ENCODE measurements at regions not wholly inside any gene's neighbourhood (a gene's known extent, or its start where the extent isn't known, plus 50 kb on each side); places are given as distances from the start of the nearest gene placed in this dataset.

- POLR2A ChIA-PET = no interaction called here
- CTCF ChIA-PET = no interaction called here
- no peak for TF ChIP-seq CTCF (IDR thresholded peaks at IDR 0.05; ENCODE audit: control extremely low read depth, extremely low read depth, low read depth, missing control alignments)
- no peak for DNase-seq (ENCODE audit: extremely low spot score)
These were observed 234.0 kb upstream of the GRAMD2B start for GRCh38 chr5:126189231-126189630.

GRCh38 chr5:126189862-126190261 lies 233.3 kb upstream of the GRAMD2B start:
- TF ChIP-seq CTCF (IDR thresholded peaks at IDR 0.05; ENCODE audit: control extremely low read depth, extremely low read depth, low read depth, missing control alignments) = no peak
- POLR2A ChIA-PET = no interaction called here
- DNase-seq (ENCODE audit: extremely low spot score) = no peak
- CTCF ChIA-PET = interaction anchor here (1.1 to 1.5 kb wide), 2 partner anchors 9 to 18 kb away, joined by 3 to 5 read pairs; no protein-coding TSS in a partner anchor

- POLR2A ChIA-PET = no interaction called here
- CTCF ChIA-PET = interaction anchor here (1.4 kb wide), 1 partner anchor 14 kb away, joined by 3 read pairs; no protein-coding TSS in a partner anchor
- no peak for TF ChIP-seq CTCF (IDR thresholded peaks at IDR 0.05; ENCODE audit: control extremely low read depth, extremely low read depth, low read depth, missing control alignments)
- DNase-seq (ENCODE audit: extremely low spot score) = no peak
These were observed 231.0 kb upstream of the GRAMD2B start for GRCh38 chr5:126192226-126192625.

GRCh38 chr5:126195410-126196100 lies 227.7 kb upstream of the GRAMD2B start:
- no peak for TF ChIP-seq CTCF (IDR thresholded peaks at IDR 0.05; ENCODE audit: control extremely low read depth, extremely low read depth, low read depth, missing control alignments)
- ChIA-PET POLR2A (no interaction called here), CTCF (interaction anchor here (0.7 kb wide), 1 partner anchor 10 kb away, joined by 3 read pairs; no protein-coding TSS in a partner anchor)
- no peak for DNase-seq (ENCODE audit: extremely low spot score)

- POLR2A ChIA-PET = no interaction called here
- no peak for TF ChIP-seq CTCF (IDR thresholded peaks at IDR 0.05; ENCODE audit: control extremely low read depth, extremely low read depth, low read depth, missing control alignments)
- CTCF ChIA-PET = interaction anchor here (1.4 to 3.1 kb wide), 2 partner anchors 14 to 34 kb away, joined by 3 to 7 read pairs; no protein-coding TSS in a partner anchor
- no peak for DNase-seq (ENCODE audit: extremely low spot score)
These were observed 224.7 kb upstream of the GRAMD2B start for GRCh38 chr5:126198531-126198930.

- no peak for DNase-seq (ENCODE audit: extremely low spot score)
- POLR2A ChIA-PET = no interaction called here
- TF ChIP-seq CTCF (IDR thresholded peaks at IDR 0.05; ENCODE audit: control extremely low read depth, extremely low read depth, low read depth, missing control alignments) = no peak
- CTCF ChIA-PET = interaction anchor here (1.0 to 3.1 kb wide), 2 partner anchors 9 to 13 kb away, joined by 4 to 7 read pairs; no protein-coding TSS in a partner anchor
These were observed 223.7 kb upstream of the GRAMD2B start for GRCh38 chr5:126199467-126199866.

Measured in GM10248 (cell line).